ENCODE measurements at regions not wholly inside any gene's neighbourhood (a gene's known extent, or its start where the extent isn't known, plus 50 kb on each side); places are given as distances from the start of the nearest gene placed in this dataset.

- TF ChIP-seq FOXP2 (optimal IDR thresholded peaks at IDR 0.05; ENCODE audit: borderline replicate concordance, extremely low read depth, extremely low read length, insufficient read depth) = no peak
- no peak for TF ChIP-seq POLR2AphosphoS5 (IDR thresholded peaks at IDR 0.05; ENCODE audit: low read depth, low read length)
- no peak for TF ChIP-seq TAF1 (IDR thresholded peaks at IDR 0.05; ENCODE audit: borderline replicate concordance, insufficient read depth, low read length)
- no peak for TF ChIP-seq REST (IDR thresholded peaks at IDR 0.05; ENCODE audit: insufficient read depth in 1 of 2, low read depth in 2 of 2, low read length in 2 of 2)
- TF ChIP-seq SIN3A (IDR thresholded peaks at IDR 0.05; ENCODE audit: borderline replicate concordance, insufficient read depth, low read length) = no peak
Observed at GRCh38 chr4:125262502-125262901, 52.3 kb upstream of the FAT4 start.

DNA sequence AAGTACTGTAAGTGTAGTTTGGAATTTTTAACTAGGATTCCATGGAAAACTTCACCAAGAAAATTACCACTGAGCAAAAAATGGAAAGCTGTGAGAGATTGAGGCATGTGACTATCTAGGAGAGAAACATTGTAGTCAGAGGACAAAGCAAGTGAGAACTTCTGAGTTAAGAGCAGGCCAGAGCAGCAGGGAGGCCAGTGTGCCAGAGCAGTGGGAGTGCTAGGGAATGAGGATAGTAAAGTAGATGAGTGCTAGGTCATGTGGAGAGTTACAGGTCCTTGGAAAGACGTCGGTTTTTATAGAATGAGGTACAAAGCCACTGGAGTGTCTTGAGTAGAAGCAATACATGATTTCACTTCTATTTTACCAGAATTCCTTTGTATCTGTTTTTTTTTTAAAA is 52.7 kb upstream of the FAT4 start:
- TF ChIP-seq FOXP2 (optimal IDR thresholded peaks at IDR 0.05; ENCODE audit: borderline replicate concordance, extremely low read depth, extremely low read length, insufficient read depth) (no peak), POLR2AphosphoS5 (IDR thresholded peaks at IDR 0.05; ENCODE audit: low read depth, low read length) (no peak), TAF1 (IDR thresholded peaks at IDR 0.05; ENCODE audit: borderline replicate concordance, insufficient read depth, low read length) (no peak), REST (IDR thresholded peaks at IDR 0.05; ENCODE audit: insufficient read depth in 1 of 2, low read depth in 2 of 2, low read length in 2 of 2) (no peak), SIN3A (IDR thresholded peaks at IDR 0.05; ENCODE audit: borderline replicate concordance, insufficient read depth, low read length) (no peak)

DNA sequence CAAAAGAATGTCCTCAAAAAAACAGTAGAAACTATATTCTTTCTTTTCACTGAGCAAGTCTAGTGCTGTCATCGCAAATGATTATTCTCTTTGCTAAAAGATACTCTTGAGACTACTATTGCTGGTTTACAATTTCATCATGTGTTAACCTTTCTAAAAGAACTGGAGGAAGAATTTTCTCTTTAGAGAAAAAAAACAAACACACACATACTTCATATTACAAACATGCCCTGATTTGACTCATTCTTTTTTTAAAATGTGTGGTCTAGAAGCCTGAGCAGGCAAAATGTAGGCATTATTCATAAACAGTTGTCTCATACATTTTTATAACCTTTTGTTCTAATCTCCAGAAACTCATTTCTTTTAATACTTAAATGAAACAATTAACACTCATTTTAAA is 60.6 kb upstream of the FAT4 start:
- TF ChIP-seq SIN3A (IDR thresholded peaks at IDR 0.05; ENCODE audit: borderline replicate concordance, insufficient read depth, low read length) (no peak), REST (IDR thresholded peaks at IDR 0.05; ENCODE audit: insufficient read depth in 1 of 2, low read depth in 2 of 2, low read length in 2 of 2) (no peak), FOXP2 (optimal IDR thresholded peaks at IDR 0.05; ENCODE audit: borderline replicate concordance, extremely low read depth, extremely low read length, insufficient read depth) (no peak)

DNA sequence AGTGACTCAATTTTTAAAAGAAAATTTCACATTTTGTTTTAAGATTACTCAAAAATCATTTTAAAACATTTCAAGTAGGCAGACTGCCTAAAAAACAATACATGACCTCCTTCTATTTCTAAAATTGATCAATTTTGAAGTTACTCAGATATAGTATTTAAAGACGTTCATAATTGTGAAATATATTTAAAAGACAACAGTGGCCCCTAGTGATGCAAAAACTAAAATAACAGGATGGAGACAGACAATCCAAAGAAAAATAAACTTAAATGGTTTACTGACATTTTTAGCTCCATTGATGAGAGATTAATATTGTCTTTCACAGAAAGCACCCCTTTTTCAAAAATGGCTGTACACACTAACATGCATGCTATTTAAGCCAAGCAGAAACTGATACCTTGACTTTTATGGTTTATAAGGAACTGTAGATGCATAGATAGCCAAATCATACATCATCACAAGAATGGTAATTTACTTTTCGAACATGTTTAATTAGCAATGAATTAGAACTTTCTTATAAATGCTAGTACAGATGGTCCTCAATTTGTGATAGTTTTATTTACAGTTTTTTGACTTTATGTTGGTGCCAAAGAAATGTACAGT is 69.8 kb upstream of the FAT4 start:
- TF ChIP-seq SIN3A (IDR thresholded peaks at IDR 0.05; ENCODE audit: borderline replicate concordance, insufficient read depth, low read length) = no peak
- no peak for TF ChIP-seq FOXP2 (optimal IDR thresholded peaks at IDR 0.05; ENCODE audit: borderline replicate concordance, extremely low read depth, extremely low read length, insufficient read depth)
- no peak for TF ChIP-seq POLR2AphosphoS5 (IDR thresholded peaks at IDR 0.05; ENCODE audit: low read depth, low read length)
- TF ChIP-seq TAF1 (IDR thresholded peaks at IDR 0.05; ENCODE audit: borderline replicate concordance, insufficient read depth, low read length) = no peak
- TF ChIP-seq REST (IDR thresholded peaks at IDR 0.05; ENCODE audit: insufficient read depth in 1 of 2, low read depth in 2 of 2, low read length in 2 of 2) = no peak
